ENCODE measurements at regions not wholly inside any gene's neighbourhood (a gene's known extent, or its start where the extent isn't known, plus 50 kb on each side); places are given as distances from the start of the nearest gene placed in this dataset.

DNA sequence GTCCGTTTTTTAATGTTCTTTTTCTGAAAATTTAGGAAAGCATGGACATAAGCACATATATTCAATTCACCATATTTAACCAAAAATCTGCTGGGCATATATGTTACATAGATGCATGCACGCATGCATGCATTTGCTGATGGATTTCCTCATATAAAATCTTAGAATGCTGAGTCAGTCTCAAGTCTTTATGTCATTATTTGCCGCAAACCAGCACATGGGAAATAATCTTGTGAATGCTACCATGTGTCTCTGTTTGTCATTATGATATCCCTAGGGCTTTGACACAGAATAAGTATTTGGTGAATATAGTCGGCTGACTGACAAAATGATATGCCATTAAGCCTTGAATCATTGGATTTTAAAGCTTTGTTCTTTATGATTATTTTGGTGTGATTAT is 776.5 kb downstream of the KCNT2 start:
- intact Hi-C loops (cut with DNase I; ENCODE audit: low total_unique reads) = no loop called here
- TF ChIP-seq, protein P1, sequence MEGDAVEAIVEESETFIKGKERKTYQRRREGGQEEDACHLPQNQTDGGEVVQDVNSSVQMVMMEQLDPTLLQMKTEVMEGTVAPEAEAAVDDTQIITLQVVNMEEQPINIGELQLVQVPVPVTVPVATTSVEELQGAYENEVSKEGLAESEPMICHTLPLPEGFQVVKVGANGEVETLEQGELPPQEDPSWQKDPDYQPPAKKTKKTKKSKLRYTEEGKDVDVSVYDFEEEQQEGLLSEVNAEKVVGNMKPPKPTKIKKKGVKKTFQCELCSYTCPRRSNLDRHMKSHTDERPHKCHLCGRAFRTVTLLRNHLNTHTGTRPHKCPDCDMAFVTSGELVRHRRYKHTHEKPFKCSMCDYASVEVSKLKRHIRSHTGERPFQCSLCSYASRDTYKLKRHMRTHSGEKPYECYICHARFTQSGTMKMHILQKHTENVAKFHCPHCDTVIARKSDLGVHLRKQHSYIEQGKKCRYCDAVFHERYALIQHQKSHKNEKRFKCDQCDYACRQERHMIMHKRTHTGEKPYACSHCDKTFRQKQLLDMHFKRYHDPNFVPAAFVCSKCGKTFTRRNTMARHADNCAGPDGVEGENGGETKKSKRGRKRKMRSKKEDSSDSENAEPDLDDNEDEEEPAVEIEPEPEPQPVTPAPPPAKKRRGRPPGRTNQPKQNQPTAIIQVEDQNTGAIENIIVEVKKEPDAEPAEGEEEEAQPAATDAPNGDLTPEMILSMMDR (IDR thresholded peaks at IDR 0.05) = no peak
- Histone ChIP-seq H3K27ac (no peak overlapping the region), H3K4me1 (no peaks in the 10 kb centered on the region), H3K4me3 (no peak overlapping the region), H3K9me3 (no peaks in the 10 kb centered on the region), H3K36me3 (no peaks in the 10 kb centered on the region), H3K27me3 (no peaks in the 10 kb centered on the region)
- DNase-seq = no peak

DNA sequence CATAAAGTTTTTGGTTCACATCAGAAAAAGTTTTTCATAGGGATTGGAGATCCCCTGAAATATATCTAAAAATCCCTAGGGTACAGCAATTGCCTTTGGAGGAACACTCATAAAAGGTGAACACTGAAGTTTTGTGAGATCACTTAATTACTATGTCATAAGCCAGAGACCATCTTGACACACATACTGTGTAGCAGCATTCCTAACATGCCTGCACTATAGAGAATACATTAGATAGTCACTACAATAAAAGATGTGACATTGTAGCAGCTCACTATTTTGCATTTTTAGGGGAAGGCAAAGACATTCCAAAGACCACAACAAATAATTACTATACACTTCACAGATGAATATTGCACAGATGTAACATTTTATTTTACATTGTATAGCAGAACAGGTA is 779.9 kb downstream of the KCNT2 start:
- Histone ChIP-seq H3K36me3 (no peaks in the 10 kb centered on the region), H3K9me3 (no peaks in the 10 kb centered on the region), H3K4me1 (no peaks in the 10 kb centered on the region), H3K4me3 (no peak overlapping the region), H3K27me3 (no peaks in the 10 kb centered on the region), H3K27ac (no peak overlapping the region)
- DNase-seq = no peak
- TF ChIP-seq, protein P1 (IDR thresholded peaks at IDR 0.05) = no peak
- intact Hi-C loops (cut with DNase I; ENCODE audit: low total_unique reads) = no loop called here

DNA sequence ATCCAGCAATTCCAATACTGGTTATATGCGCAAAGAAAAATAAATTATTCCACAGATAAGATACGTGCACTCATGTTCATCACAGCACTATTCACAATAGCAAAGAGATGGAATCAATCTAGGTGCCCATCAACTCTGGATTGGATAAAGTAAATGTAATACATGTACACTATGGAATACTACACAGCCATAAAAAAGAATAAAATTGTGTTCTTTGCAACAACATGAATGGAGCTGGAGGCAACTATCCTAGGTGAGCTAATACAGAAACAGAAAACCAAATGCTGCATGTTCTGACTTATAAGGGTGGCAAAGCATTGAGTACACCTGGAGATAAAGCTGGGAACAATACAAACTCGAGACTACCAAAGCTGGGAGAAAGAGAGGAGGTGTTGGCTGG is 787.3 kb downstream of the KCNT2 start:
- TF ChIP-seq, protein P1 (IDR thresholded peaks at IDR 0.05) = no peak
- H3K4me1 ChIP-seq = no peaks in the 10 kb centered on the region
- H3K9me3 ChIP-seq = peaks cover 0 to 4% (median 0%) of the 10 kb centered on the region in 3 donors
- intact Hi-C loops (cut with DNase I; ENCODE audit: low total_unique reads) = no loop called here
- DNase-seq = no peak
- H3K27me3 ChIP-seq = no peaks in the 10 kb centered on the region
- H3K36me3 ChIP-seq = no peaks in the 10 kb centered on the region
- no peak overlapping the region for H3K27ac ChIP-seq
- H3K4me3 ChIP-seq = no peak overlapping the region

DNA sequence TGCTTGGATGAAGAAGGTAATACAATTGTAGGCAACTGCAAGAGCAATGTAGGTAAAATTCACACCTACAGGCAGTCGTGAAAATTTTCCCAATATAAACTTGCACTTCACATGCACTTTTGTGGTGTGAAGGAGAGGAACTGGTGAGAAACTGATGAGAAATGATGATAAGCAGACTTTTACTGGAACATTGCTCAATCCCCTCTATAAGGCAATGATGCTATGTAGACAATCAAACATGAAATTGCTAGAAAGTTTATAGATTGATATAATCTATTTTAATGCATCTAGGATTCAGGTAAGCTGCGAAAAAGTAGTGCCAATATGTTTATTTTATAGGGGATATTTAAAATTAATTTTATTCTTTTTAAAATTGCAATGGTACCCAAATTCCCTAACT is 802.2 kb downstream of the KCNT2 start:
- TF ChIP-seq, protein P1 (IDR thresholded peaks at IDR 0.05) = no peak
- intact Hi-C loops (cut with DNase I; ENCODE audit: low total_unique reads) = no loop called here
- H3K27me3 ChIP-seq = no peaks in the 10 kb centered on the region
- no peaks in the 10 kb centered on the region for H3K4me1 ChIP-seq
- H3K4me3 ChIP-seq = no peak overlapping the region
- H3K36me3 ChIP-seq = no peaks in the 10 kb centered on the region
- no peak overlapping the region for H3K27ac ChIP-seq
- no peak for DNase-seq
- H3K9me3 ChIP-seq = no peaks in the 10 kb centered on the region

DNA sequence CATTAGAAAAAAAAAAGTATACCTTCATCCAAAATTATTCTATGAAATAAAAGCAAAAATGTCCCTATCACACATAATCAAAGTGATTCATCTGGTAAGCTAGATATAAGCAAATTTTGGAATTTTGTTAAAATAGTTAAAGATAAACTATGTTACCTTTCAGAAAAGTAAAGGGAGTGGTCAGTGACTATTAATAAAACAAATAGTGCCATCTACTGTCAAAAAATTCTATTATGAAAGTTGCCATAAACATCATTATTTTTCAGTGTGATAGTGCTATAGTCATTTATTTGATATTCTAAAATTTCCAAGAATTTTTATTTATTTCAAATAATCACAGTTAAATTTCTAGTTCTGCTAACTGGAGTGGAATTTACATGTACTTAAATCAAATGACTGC is 803.7 kb downstream of the KCNT2 start:
- H3K9me3 ChIP-seq = no peaks in the 10 kb centered on the region
- TF ChIP-seq, protein P1 (IDR thresholded peaks at IDR 0.05) = no peak

DNA sequence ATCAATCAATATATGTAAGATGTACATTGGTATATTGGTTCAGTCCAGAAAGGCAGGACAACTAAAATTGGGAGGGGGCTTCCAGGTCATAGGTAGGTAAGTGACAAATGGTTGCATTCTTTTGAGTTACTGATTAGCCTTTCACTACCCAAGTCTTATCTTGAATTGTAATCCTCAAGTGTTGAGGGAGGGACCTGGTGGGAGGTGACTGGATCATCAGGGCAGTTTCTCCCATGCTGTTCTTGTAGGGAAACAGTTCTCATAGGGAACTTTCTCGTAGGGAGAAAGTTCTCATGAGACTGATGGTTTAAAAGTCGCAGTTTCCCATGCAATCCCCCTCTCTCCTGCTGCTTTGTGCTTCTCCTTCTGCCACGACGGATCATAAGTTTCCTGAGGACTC is 809.2 kb downstream of the KCNT2 start:
- intact Hi-C loops (cut with DNase I; ENCODE audit: low total_unique reads) = no loop called here
- no peak overlapping the region for H3K4me3 ChIP-seq
- H3K27ac ChIP-seq = no peak overlapping the region
- no peaks in the 10 kb centered on the region for H3K27me3 ChIP-seq
- H3K9me3 ChIP-seq = no peaks in the 10 kb centered on the region
- TF ChIP-seq, protein P1 (IDR thresholded peaks at IDR 0.05) = no peak
- no peak for DNase-seq
- H3K36me3 ChIP-seq = no peaks in the 10 kb centered on the region
- H3K4me1 ChIP-seq = no peaks in the 10 kb centered on the region

More for the DNA sequence above, 803.7 kb downstream of the KCNT2 start:
- Histone ChIP-seq H3K27me3 (no peaks in the 10 kb centered on the region), H3K36me3 (no peaks in the 10 kb centered on the region), H3K4me3 (no peak overlapping the region), H3K27ac (no peak overlapping the region), H3K4me1 (no peaks in the 10 kb centered on the region)
- intact Hi-C loops (cut with DNase I; ENCODE audit: low total_unique reads) = no loop called here
- DNase-seq = no peak

All from tibial artery (tissue), 4 donors.